HEK293 (cell line): ENCODE measurements at regions not wholly inside any gene's neighbourhood (a gene's known extent, or its start where the extent isn't known, plus 50 kb on each side); places are given as distances from the start of the nearest gene placed in this dataset.

Experiments used
- BCL11A ChIP-seq: fragments of 450-650 bp; formaldehyde crosslinking; IDR thresholded peaks from 2 replicates; pipeline ENCODE4 v1.5.1; 2016; ENCODE audit warnings: low read depth, missing biosample characterization, missing genetic modification characterization
- GLI4 ChIP-seq: fragments of 450-650 bp; formaldehyde crosslinking; IDR thresholded peaks from 2 replicates; pipeline ENCODE4 v1.5.1; 2016; ENCODE audit warnings: missing biosample characterization, missing genetic modification characterization
- YY1 ChIP-seq: fragments of 450-650 bp; formaldehyde crosslinking; IDR thresholded peaks from 2 replicates; pipeline ENCODE4 v1.5.1; 2018; ENCODE audit warnings: missing biosample characterization, missing genetic modification characterization
- ZNF311 ChIP-seq: fragments of 450-650 bp; formaldehyde crosslinking; IDR thresholded peaks from 2 replicates; pipeline ENCODE4 v1.5.1; 2017; ENCODE audit warnings: missing biosample characterization, missing genetic modification characterization, borderline replicate concordance
- ZNF324 ChIP-seq: fragments of 450-650 bp; formaldehyde crosslinking; IDR thresholded peaks from 2 replicates; pipeline ENCODE4 v1.5.1; 2016; ENCODE audit warnings: missing biosample characterization, missing genetic modification characterization
- ZNF558 ChIP-seq: fragments of 450-650 bp; formaldehyde crosslinking; IDR thresholded peaks from 2 replicates; pipeline ENCODE4 v1.5.1; 2016; ENCODE audit warnings: missing biosample characterization, missing genetic modification characterization
- ZNF560 ChIP-seq: fragments of 450-650 bp; formaldehyde crosslinking; IDR thresholded peaks from 2 replicates; pipeline ENCODE4 v1.5.1; 2017; ENCODE audit warnings: missing biosample characterization, missing genetic modification characterization, borderline replicate concordance
- TF ChIP-seq, protein P1 (sequence below): fragments of 450-650 bp; formaldehyde crosslinking; IDR thresholded peaks from 2 replicates; pipeline ENCODE4 v1.5.1; 2016; ENCODE audit warnings: missing biosample characterization, missing genetic modification characterization
- TF ChIP-seq, protein P2 (sequence below): fragments of 450-650 bp; formaldehyde crosslinking; IDR thresholded peaks from 2 replicates; pipeline ENCODE4 v1.5.1; 2016; ENCODE audit warnings: missing biosample characterization, missing genetic modification characterization

DNA sequence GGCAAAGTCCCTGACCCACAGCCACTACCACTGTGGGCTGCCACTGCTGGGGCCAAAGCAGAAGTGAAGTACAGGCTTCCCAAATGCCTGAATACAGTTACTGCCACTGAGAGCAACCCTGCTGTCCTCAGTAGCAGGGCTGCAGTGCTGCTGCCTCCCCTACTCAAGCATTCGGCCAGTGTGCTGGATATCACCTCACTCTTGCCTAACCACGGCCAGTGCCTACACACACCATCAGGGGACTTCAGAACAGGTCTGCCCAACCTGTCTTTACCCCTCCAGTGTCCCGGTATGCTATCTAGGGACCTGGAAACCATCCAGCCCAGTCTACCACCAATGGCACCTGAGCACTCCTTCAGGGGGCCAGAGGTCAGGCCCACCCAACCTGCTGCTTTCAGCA lies 261.5 kb upstream of the COL8A1 start:
- no peak for TF ChIP-seq ZNF311 (tag by site-specific recombination)
- TF ChIP-seq, protein P1, sequence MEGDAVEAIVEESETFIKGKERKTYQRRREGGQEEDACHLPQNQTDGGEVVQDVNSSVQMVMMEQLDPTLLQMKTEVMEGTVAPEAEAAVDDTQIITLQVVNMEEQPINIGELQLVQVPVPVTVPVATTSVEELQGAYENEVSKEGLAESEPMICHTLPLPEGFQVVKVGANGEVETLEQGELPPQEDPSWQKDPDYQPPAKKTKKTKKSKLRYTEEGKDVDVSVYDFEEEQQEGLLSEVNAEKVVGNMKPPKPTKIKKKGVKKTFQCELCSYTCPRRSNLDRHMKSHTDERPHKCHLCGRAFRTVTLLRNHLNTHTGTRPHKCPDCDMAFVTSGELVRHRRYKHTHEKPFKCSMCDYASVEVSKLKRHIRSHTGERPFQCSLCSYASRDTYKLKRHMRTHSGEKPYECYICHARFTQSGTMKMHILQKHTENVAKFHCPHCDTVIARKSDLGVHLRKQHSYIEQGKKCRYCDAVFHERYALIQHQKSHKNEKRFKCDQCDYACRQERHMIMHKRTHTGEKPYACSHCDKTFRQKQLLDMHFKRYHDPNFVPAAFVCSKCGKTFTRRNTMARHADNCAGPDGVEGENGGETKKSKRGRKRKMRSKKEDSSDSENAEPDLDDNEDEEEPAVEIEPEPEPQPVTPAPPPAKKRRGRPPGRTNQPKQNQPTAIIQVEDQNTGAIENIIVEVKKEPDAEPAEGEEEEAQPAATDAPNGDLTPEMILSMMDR (tag by site-specific recombination) = no peak
- TF ChIP-seq BCL11A = no peak
- TF ChIP-seq YY1 (tag by site-specific recombination) = no peak
- TF ChIP-seq, protein P2, sequence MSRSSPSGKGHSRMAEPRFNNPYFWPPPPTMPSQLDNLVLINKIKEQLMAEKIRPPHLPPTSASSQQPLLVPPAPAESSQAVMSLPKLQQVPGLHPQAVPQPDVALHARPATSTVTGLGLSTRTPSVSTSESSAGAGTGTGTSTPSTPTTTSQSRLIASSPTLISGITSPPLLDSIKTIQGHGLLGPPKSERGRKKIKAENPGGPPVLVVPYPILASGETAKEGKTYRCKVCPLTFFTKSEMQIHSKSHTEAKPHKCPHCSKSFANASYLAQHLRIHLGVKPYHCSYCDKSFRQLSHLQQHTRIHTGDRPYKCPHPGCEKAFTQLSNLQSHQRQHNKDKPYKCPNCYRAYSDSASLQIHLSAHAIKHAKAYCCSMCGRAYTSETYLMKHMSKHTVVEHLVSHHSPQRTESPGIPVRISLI (tag by site-specific recombination) = no peak
- TF ChIP-seq ZNF324 (tag by site-specific recombination) = no peak
- TF ChIP-seq ZNF558 (tag by site-specific recombination) = no peak
- no peak for TF ChIP-seq GLI4 (tag by site-specific recombination)
- no peak for TF ChIP-seq ZNF560 (tag by site-specific recombination)
